Glomerular visceral epithelial cell (primary cell): ENCODE measurements at regions not wholly inside any gene's neighbourhood (a gene's known extent, or its start where the extent isn't known, plus 50 kb on each side); places are given as distances from the start of the nearest gene placed in this dataset.
A peak's percentile ranks its signal among the peaks of the same experiment; 100 is the strongest.

ENCODE experiments used
- DNase-seq: peaks from one replicate; pipeline ENCODE4 v3.0.0-alpha.2; 2016; ENCODE audit errors: extremely low spot score

- no peak for DNase-seq
Observed at GRCh38 chr10:44779511-44779910, 131.6 kb upstream of the TMEM72 start.

- DNase-seq = no peak
Observed at GRCh38 chr10:44780426-44780825, 130.7 kb upstream of the TMEM72 start.

GRCh38 chr10:44781131-44781530 is 130.0 kb upstream of the TMEM72 start:
- no peak for DNase-seq

- DNase-seq = no peak
Observed at GRCh38 chr10:44786286-44786850, 124.8 kb upstream of the TMEM72 start.

GRCh38 chr10:44787480-44788075 is 123.6 kb upstream of the TMEM72 start:
- DNase-seq = no peak

- DNase-seq = no peak
Observed at GRCh38 chr10:44788147-44789129, 122.7 kb upstream of the TMEM72 start.

- no peak for DNase-seq
Observed at GRCh38 chr10:44792119-44792775, 118.9 kb upstream of the TMEM72 start.

- DNase-seq = no peak
Observed at GRCh38 chr10:44799966-44800365, 111.2 kb upstream of the TMEM72 start.

- peak; percentile 96 for DNase-seq
Observed at GRCh38 chr10:44801383-44802327, 109.5 kb upstream of the TMEM72 start.

- DNase-seq = no peak
Observed at GRCh38 chr10:44803862-44804261, 107.3 kb upstream of the TMEM72 start.

- no peak for DNase-seq
Observed at GRCh38 chr10:44804661-44805060, 106.5 kb upstream of the TMEM72 start.

- DNase-seq = no peak
Observed at GRCh38 chr10:44805466-44806210, 105.5 kb upstream of the TMEM72 start.

- DNase-seq = no peak
Observed at GRCh38 chr10:44806950-44807349, 104.2 kb upstream of the TMEM72 start.

GRCh38 chr10:44807451-44807850 is 103.7 kb upstream of the TMEM72 start:
- no peak for DNase-seq

GRCh38 chr10:44809647-44810046 is 101.5 kb upstream of the TMEM72 start:
- no peak for DNase-seq

GRCh38 chr10:44811072-44811471 is 100.1 kb upstream of the TMEM72 start:
- no peak for DNase-seq

- DNase-seq = no peak
Observed at GRCh38 chr10:44813201-44813600, 97.9 kb upstream of the TMEM72 start.

- no peak for DNase-seq
Observed at GRCh38 chr10:44814929-44815328, 96.2 kb upstream of the TMEM72 start.

GRCh38 chr10:44818041-44818649 is 93.0 kb upstream of the TMEM72 start:
- DNase-seq = no peak

GRCh38 chr10:44818701-44819127 is 92.4 kb upstream of the TMEM72 start:
- DNase-seq = no peak
